ENCODE measurements at regions not wholly inside any gene's neighbourhood (a gene's known extent, or its start where the extent isn't known, plus 50 kb on each side); places are given as distances from the start of the nearest gene placed in this dataset.
"Not testable (repeated sequence)": the region's sequence is repeated elsewhere in the genome, so short reads cannot be mapped to it uniquely, and the experiment has no call there.

DNA sequence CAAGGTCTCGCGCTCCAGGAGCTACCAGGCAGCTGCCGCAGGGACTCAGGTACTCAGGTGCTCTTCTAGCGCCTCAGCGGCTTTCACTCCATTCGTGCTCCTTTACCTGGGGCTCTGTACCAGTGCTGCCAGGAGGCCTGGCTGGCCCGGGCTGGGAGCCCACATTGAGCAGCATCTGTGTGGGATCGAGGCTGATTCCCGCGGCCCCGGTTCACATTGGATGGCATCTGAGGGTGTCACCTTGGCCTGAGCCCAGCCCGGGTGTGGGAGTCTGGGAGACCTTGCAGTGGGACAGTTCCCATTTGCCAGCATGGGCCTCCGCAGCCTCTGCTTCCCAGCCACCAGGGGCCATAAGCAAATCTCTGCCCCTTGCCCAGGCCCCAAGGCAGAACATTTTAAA lies 96.9 kb downstream of the NPIPB11 start:
- TF ChIP-seq, protein P1, sequence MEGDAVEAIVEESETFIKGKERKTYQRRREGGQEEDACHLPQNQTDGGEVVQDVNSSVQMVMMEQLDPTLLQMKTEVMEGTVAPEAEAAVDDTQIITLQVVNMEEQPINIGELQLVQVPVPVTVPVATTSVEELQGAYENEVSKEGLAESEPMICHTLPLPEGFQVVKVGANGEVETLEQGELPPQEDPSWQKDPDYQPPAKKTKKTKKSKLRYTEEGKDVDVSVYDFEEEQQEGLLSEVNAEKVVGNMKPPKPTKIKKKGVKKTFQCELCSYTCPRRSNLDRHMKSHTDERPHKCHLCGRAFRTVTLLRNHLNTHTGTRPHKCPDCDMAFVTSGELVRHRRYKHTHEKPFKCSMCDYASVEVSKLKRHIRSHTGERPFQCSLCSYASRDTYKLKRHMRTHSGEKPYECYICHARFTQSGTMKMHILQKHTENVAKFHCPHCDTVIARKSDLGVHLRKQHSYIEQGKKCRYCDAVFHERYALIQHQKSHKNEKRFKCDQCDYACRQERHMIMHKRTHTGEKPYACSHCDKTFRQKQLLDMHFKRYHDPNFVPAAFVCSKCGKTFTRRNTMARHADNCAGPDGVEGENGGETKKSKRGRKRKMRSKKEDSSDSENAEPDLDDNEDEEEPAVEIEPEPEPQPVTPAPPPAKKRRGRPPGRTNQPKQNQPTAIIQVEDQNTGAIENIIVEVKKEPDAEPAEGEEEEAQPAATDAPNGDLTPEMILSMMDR (IDR thresholded peaks at IDR 0.05): not testable (repeated sequence)
- TF ChIP-seq EZH2phosphoT487 (IDR thresholded peaks at IDR 0.05): not testable (repeated sequence)
